ENCODE measurements at regions not wholly inside any gene's neighbourhood (a gene's known extent, or its start where the extent isn't known, plus 50 kb on each side); places are given as distances from the start of the nearest gene placed in this dataset.

GRCh38 chr15:94099574-94099960, 131.8 kb upstream of the MCTP2 start:
- intact Hi-C loops (cut with micrococcal nuclease): no loop called here

More at GRCh38 chr15:94099574-94099960, 131.8 kb upstream of the MCTP2 start:
- BruUV-seq (replicated peaks): no TSS peak
- Histone ChIP-seq H3K4me2 (ENCODE audit: insufficient read depth, low read length) (no peak overlapping the region), H4K20me1 (replicated peaks; ENCODE audit: control insufficient read depth, insufficient read depth, low read length) (no peaks in the 10 kb centered on the region), H3K9me3 (replicated peaks; ENCODE audit: control insufficient read depth, insufficient read depth, low read depth, low read length) (no peaks in the 10 kb centered on the region), H3K4me3 (no peak overlapping the region), H3K4me1 (replicated peaks in 1 of 2; ENCODE audit: control insufficient read depth in 2 of 2, insufficient read depth in 2 of 2, low read length in 2 of 2) (no peaks in the 10 kb centered on the region), H3K36me3 (ENCODE audit: control insufficient read depth, insufficient read depth, low read length) (no peaks in the 10 kb centered on the region), H3K9me1 (ENCODE audit: control insufficient read depth, insufficient read depth, low read length) (no peaks in the 10 kb centered on the region), H3K27ac (ENCODE audit: extremely low read depth, low read depth, low read length) (no peak overlapping the region), H3K9ac (ENCODE audit: insufficient read depth in 1 of 2, low read depth in 2 of 2, low read length in 2 of 2) (no peak overlapping the region), H3K79me2 (ENCODE audit: control insufficient read depth, insufficient read depth, low read length) (no peaks in the 10 kb centered on the region), H3K27me3 (ENCODE audit: control insufficient read depth in 2 of 2, insufficient read depth in 2 of 2, low read length in 2 of 2) (no peaks in the 10 kb centered on the region), H2AFZ (ENCODE audit: low read depth, low read length) (no peak overlapping the region)
- DNase-seq (ENCODE audit: extremely low read depth in 1 of 4, low spot score in 3 of 4): no peak
- in situ Hi-C loops (cut with MboI): no loop called here
- FAIRE-seq: no peak
- TF ChIP-seq MAFK (IDR thresholded peaks at IDR 0.05; ENCODE audit: low read length): no peak
- TF ChIP-seq MYC (IDR thresholded peaks at IDR 0.05; ENCODE audit: low read depth, low read length): no peak
- TF ChIP-seq MYC (CRISPR knock-in tag; IDR thresholded peaks at IDR 0.05; ENCODE audit: borderline replicate concordance, low read depth): no peak
- TF ChIP-seq, protein P1, sequence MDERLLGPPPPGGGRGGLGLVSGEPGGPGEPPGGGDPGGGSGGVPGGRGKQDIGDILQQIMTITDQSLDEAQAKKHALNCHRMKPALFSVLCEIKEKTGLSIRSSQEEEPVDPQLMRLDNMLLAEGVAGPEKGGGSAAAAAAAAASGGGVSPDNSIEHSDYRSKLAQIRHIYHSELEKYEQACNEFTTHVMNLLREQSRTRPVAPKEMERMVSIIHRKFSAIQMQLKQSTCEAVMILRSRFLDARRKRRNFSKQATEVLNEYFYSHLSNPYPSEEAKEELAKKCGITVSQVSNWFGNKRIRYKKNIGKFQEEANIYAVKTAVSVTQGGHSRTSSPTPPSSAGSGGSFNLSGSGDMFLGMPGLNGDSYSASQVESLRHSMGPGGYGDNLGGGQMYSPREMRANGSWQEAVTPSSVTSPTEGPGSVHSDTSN (CRISPR knock-in tag; IDR thresholded peaks at IDR 0.05; ENCODE audit: low read depth): no peak
- TF ChIP-seq, protein P1 (tag; conservative IDR thresholded peaks at IDR 0.05; ENCODE audit: low read depth): no peak
- 4% methylated on average over 3 of the region's 3 CpGs for WGBS (ENCODE audit: insufficient coverage, low coverage, missing lambda C conversion rate)
- ChIA-PET POLR2A (no interaction called here), CTCF (ENCODE audit: low intra/inter-chr PET ratio) (no interaction called here)
- no peak for ATAC-seq

All from K562 (cell line).